CD4-positive, alpha-beta T cell (primary cell): ENCODE measurements at regions not wholly inside any gene's neighbourhood (a gene's known extent, or its start where the extent isn't known, plus 50 kb on each side); places are given as distances from the start of the nearest gene placed in this dataset.

Experiments used
- ATAC-seq: fragments of 200-7000 bp; cut with Tn5 transposase; one replicate; pipeline ENCODE4 v1.10.0; 2022; ENCODE audit warnings: mild to moderate bottlenecking; ENCODE audit not compliant: poor library complexity
- CTCF ChIA-PET: fragments of 350-600 bp; sonication (Branson Sonifier 250); formaldehyde crosslinking; loops from one replicate; lab custom pipeline; 2021; ENCODE audit warnings: antibody characterized with exemption, inconsistent platforms; lab: Charles Lee
- POLR2A ChIA-PET: fragments of 350-600 bp; sonication (Branson Sonifier 250); formaldehyde crosslinking; loops from one replicate; lab custom pipeline; 2021; ENCODE audit warnings: antibody characterized with exemption, inconsistent platforms; lab: Charles Lee
- DNase-seq, 14 experiments: peaks; one replicate each; pipeline ENCODE4 v3.0.0-alpha.2; 2013 to 2020; ENCODE audit warnings: mixed read lengths in 2 of 14
- H3K27ac ChIP-seq, 2 donors: one replicate each; pipeline versions ENCODE4 v1.5.1 to v1.7.0; 2013; ENCODE audit warnings: low read length in 2 of 2, low read depth in 1 of 2, mild to moderate bottlenecking in 1 of 2
- H3K27me3 ChIP-seq, 2 experiments: 1 replicate in 1 of 2; 2 replicates in 1 of 2; pipeline versions ENCODE4 v1.6.1 to v1.7.0; 2013; ENCODE audit warnings: low read length in 2 of 2, control low read depth in 1 of 2, mild to moderate bottlenecking in 1 of 2, moderate library complexity in 1 of 2; ENCODE audit not compliant: insufficient read depth in 2 of 2, control insufficient read depth in 1 of 2
- H3K36me3 ChIP-seq: one replicate; pipeline ENCODE4 v1.6.1; 2013; ENCODE audit warnings: low read length, control low read depth; ENCODE audit not compliant: insufficient read depth
- H3K4me1 ChIP-seq: one replicate; pipeline ENCODE4 v1.6.1; 2013; ENCODE audit warnings: low read length, control low read depth; ENCODE audit not compliant: insufficient read depth
- H3K4me3 ChIP-seq: one replicate; pipeline ENCODE4 v1.5.1; 2013; ENCODE audit warnings: mild to moderate bottlenecking, low read length, moderate library complexity
- H3K9me3 ChIP-seq, 2 experiments: 1 replicate in 1 of 2; 2 replicates in 1 of 2; pipeline versions ENCODE4 v1.6.1 to v1.7.0; 2013; ENCODE audit warnings: low read length in 2 of 2, mild to moderate bottlenecking in 2 of 2, control low read depth in 1 of 2, moderate library complexity in 1 of 2; ENCODE audit not compliant: control insufficient read depth in 1 of 2, insufficient read depth in 1 of 2
- H3K27ac Mint-ChIP-seq: one replicate; pipeline ENCODE4 v1.8.0; 2020; ENCODE audit warnings: mixed read lengths
- H3K27me3 Mint-ChIP-seq: one replicate; pipeline ENCODE4 v1.8.0; 2021; ENCODE audit warnings: mixed read lengths
- H3K36me3 Mint-ChIP-seq: one replicate; pipeline ENCODE4 v1.8.0; 2021; ENCODE audit warnings: low read depth, mixed read lengths
- H3K4me1 Mint-ChIP-seq: one replicate; pipeline ENCODE4 v1.8.0; 2021; ENCODE audit warnings: low read depth, mixed read lengths
- H3K4me3 Mint-ChIP-seq: one replicate; pipeline ENCODE4 v1.8.0; 2020; ENCODE audit warnings: mild to moderate bottlenecking, mixed read lengths
- H3K9me3 Mint-ChIP-seq: one replicate; pipeline ENCODE4 v1.8.0; 2020; ENCODE audit warnings: mixed read lengths
- CTCF ChIP-seq: fragments of 200-600 bp; IDR thresholded peaks from one replicate; pipeline ENCODE4 v1.8.0; 2022; ENCODE audit warnings: antibody characterized with exemption, mild to moderate bottlenecking
- intact Hi-C, 2 experiments: fragments of 100-400 bp; cut with DNase I in 1 of 2; cut with micrococcal nuclease in 1 of 2; formaldehyde crosslinking; loops; one replicate each; pipeline versions ENCODE4 v1.15.1 to v1.9.0; 2023 to 2025; cut with DNase I, micrococcal nuclease

GRCh38 chr18:65516209-65516608, 234.6 kb upstream of the CDH7 start:
- no peak for ATAC-seq
- no peaks in the 10 kb centered on the region for H3K36me3 Mint-ChIP-seq
- no peak overlapping the region for H3K27ac Mint-ChIP-seq
- Histone ChIP-seq H3K9me3 (no peaks in the 10 kb centered on the region), H3K36me3 (no peaks in the 10 kb centered on the region), H3K4me3 (no peak overlapping the region), H3K27ac (no peak overlapping the region), H3K27me3 (no peaks in the 10 kb centered on the region), H3K4me1 (no peaks in the 10 kb centered on the region)
- intact Hi-C loops: no loop called here
- no peak for DNase-seq
- TF ChIP-seq CTCF: no peak
- no peaks in the 10 kb centered on the region for H3K27me3 Mint-ChIP-seq
- ChIA-PET CTCF (no interaction called here), POLR2A (no interaction called here)
- no peaks in the 10 kb centered on the region for H3K4me1 Mint-ChIP-seq
- H3K4me3 Mint-ChIP-seq: no peak overlapping the region
- H3K9me3 Mint-ChIP-seq: peaks cover 5% of the 10 kb centered on the region

GRCh38 chr18:65498605-65499004, 252.2 kb upstream of the CDH7 start:
- ChIA-PET CTCF (no interaction called here), POLR2A (no interaction called here)
- no peaks in the 10 kb centered on the region for H3K27me3 Mint-ChIP-seq
- Histone ChIP-seq H3K9me3 (no peaks in the 10 kb centered on the region), H3K4me3 (no peak overlapping the region), H3K4me1 (no peaks in the 10 kb centered on the region), H3K36me3 (no peaks in the 10 kb centered on the region), H3K27ac (no peak overlapping the region), H3K27me3 (no peaks in the 10 kb centered on the region)
- ATAC-seq (no peak), DNase-seq (no peak)
- H3K9me3 Mint-ChIP-seq: peaks cover 7% of the 10 kb centered on the region
- H3K4me1 Mint-ChIP-seq: no peaks in the 10 kb centered on the region
- TF ChIP-seq CTCF: no peak
- H3K36me3 Mint-ChIP-seq: no peaks in the 10 kb centered on the region
- intact Hi-C loops: no loop called here
- no peak overlapping the region for H3K4me3 Mint-ChIP-seq
- no peak overlapping the region for H3K27ac Mint-ChIP-seq

GRCh38 chr18:65487569-65487968, 263.2 kb upstream of the CDH7 start:
- H3K4me3 Mint-ChIP-seq: no peak overlapping the region
- peaks cover 9% of the 10 kb centered on the region for H3K9me3 Mint-ChIP-seq
- Histone ChIP-seq H3K27ac (no peak overlapping the region), H3K4me1 (no peaks in the 10 kb centered on the region), H3K4me3 (no peak overlapping the region), H3K36me3 (no peaks in the 10 kb centered on the region), H3K27me3 (no peaks in the 10 kb centered on the region), H3K9me3 (no peaks in the 10 kb centered on the region)
- H3K4me1 Mint-ChIP-seq: no peaks in the 10 kb centered on the region
- ChIA-PET CTCF (no interaction called here), POLR2A (no interaction called here)
- H3K27ac Mint-ChIP-seq: no peak overlapping the region
- no peak for TF ChIP-seq CTCF
- no peaks in the 10 kb centered on the region for H3K36me3 Mint-ChIP-seq
- ATAC-seq (no peak), DNase-seq (no peak)
- no peaks in the 10 kb centered on the region for H3K27me3 Mint-ChIP-seq
- intact Hi-C loops: no loop called here
